UCSD-AML1 (cell line): ENCODE measurements at regions not wholly inside any gene's neighbourhood (a gene's known extent, or its start where the extent isn't known, plus 50 kb on each side); places are given as distances from the start of the nearest gene placed in this dataset.

Source experiments
- DNase-seq: peaks from one replicate; lab custom pipeline; 2025; ENCODE audit not compliant: unreplicated experiment; lab: John Stamatoyannopoulos, UW

DNA sequence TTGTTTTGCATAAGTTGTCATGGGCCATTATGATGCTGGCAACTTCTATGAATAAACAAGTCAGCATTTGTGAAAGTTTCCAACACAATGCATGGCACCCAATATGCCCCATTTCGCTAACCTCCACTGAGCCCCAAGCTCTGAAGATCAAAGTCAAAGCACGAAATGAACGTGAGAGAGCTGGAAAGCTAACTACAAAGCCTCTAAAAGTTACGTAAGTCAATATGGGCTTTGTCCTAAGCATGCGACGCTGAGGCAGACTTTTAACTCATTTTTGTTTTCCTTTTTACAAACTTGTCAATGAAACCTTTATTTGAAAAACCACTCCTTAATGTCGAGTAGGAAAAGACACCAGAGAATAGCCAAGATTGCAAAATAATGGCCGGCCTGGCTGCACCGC, 131.6 kb upstream of the NUDT7 start:
- DNase-seq: no peak

- DNase-seq: no peak
Observed at GRCh38 chr16:77591347-77591746, 131.0 kb upstream of the NUDT7 start.

DNA sequence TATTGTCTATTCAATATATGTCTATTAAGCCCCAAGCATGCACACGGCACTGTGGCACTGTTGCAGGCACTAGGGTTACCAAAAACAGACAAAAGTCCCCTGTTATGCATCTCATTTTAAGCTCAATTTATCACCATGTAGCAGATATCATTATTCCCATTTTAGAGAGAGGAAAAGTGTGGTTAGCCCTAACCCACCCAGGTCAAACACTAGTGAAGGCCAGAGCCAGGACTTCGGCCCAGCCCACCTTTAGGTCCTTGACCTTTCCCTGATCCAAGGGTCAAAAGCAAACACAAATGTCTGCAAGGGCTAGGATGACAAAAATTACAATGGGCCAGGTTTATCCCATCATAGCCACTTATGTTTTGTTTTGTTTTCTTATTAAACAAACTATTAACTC, 130.3 kb upstream of the NUDT7 start:
- DNase-seq: no peak

- DNase-seq: no peak
Observed at GRCh38 chr16:77594057-77594456, 128.3 kb upstream of the NUDT7 start.

- no peak for DNase-seq
Observed at GRCh38 chr16:77594799-77595596, 127.3 kb upstream of the NUDT7 start.

GRCh38 chr16:77596261-77596660, 126.1 kb upstream of the NUDT7 start:
- no peak for DNase-seq

DNA sequence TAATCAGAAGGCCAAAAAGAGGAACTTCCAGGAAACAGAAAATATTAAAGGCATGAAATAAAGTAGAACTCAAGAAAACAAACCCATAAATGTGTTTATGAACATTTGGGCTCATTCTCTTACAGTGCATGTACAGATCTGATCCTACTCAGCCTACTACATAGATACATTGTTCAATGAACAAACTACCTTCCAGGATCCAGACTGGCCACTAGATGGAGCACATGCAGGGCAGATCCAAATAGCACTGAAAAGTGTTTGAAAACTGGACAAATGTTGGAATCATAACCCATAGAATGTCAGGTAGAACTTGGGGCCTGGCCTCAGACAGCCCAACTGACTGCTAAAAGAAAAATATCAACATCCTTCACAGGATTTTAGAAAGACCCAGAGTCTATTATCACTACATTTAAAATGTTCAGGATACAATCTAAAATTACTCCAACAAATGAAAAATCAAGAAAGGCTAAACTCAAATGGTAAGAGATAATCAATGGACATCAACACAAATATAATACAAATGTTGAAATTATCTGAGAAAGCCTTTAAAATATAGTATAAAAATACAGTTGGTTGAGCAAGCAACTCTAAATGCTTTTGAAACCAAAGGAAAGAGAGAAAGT, 122.4 kb upstream of the NUDT7 start:
- DNase-seq: no peak

GRCh38 chr16:77600555-77600954, 121.8 kb upstream of the NUDT7 start:
- DNase-seq: no peak

GRCh38 chr16:77603656-77604055, 118.7 kb upstream of the NUDT7 start:
- DNase-seq: no peak

DNA sequence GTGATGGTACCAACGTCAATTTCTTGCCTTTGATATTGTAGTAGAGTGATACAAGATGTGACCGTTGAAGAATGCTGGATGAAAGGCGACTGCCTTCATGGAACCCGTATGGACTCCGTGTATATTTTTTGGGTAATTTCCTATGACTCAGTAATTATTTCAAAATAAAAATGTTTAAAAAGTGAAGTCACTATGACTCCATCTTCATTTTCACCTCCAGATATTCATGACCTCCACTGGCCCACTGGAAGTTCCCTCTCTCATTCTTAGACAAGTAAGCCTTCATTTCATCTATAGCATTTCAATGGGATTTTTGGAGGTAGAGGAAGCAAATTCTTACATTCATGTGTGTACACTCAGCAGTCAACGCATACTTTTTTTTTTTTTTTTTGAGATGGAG, 111.8 kb upstream of the NUDT7 start:
- DNase-seq: no peak

GRCh38 chr16:77611386-77611785, 110.9 kb upstream of the NUDT7 start:
- no peak for DNase-seq

DNA sequence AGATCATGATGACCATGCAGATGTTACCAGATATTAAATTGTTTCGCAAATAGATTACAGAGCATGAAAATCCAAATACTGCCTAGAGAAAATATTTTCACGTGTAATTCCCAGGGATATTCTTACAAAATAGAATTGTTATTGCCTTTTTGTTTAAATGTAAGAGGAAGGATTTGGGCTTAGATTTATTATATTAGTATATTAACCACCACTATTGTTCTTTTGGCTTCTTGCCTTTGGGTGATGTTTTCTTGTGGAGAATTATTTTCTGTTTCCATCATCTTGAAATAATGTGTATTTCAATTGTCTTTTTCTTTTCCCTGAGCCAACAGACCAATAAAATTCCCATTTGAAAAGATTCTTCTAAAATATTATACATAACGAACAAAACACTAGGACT, 109.7 kb upstream of the NUDT7 start:
- DNase-seq: no peak

GRCh38 chr16:77613095-77613494, 109.2 kb upstream of the NUDT7 start:
- DNase-seq: no peak

GRCh38 chr16:77617553-77617952, 104.8 kb upstream of the NUDT7 start:
- DNase-seq: no peak

DNA sequence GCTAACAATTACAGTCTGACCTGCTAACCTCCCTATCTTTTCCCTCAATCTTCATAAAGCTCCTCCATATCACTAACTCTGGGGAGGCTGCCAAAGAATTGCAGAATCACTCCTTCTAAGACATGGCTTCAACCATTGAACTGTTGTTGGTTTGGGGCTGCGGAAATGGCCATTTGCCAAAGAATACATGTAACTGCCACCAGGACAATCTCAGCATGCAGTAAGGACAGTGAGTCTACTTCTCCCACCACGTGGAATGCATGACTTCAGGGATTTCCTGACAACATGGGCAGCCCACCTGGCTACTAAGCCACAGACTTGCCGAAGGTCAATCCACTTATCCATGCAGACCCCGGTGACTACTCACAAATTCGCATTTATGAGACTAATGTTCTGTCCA, 104.3 kb upstream of the NUDT7 start:
- DNase-seq: no peak

GRCh38 chr16:77618951-77619350, 103.4 kb upstream of the NUDT7 start:
- DNase-seq: no peak

- no peak for DNase-seq
Observed at GRCh38 chr16:77624085-77624484, 98.2 kb upstream of the NUDT7 start.

DNA sequence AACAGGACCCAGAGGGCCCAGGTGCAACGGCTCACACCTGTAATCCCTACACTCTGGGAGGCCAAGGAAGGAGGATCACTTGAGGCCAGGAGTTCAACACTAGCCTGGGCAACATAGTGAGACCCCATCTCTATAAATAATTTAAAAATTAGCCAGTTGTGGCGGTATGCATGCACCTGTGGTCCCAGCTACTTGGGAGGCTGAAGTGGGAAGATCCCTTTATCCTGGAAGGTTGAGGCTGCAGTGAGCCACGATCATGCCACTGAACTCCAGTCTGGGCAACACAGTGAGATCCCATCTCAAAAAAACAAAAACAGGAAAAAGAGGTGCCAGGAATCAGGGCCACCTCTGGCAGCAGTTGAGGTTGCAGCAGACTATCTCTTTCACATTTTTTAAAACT, 85.7 kb upstream of the NUDT7 start:
- DNase-seq: no peak

GRCh38 chr16:77637940-77638339, 84.4 kb upstream of the NUDT7 start:
- no peak for DNase-seq

GRCh38 chr16:77643176-77643575, 79.1 kb upstream of the NUDT7 start:
- no peak for DNase-seq

GRCh38 chr16:77645764-77646163, 76.5 kb upstream of the NUDT7 start:
- DNase-seq: no peak

- no peak for DNase-seq
Observed at GRCh38 chr16:77647726-77648125, 74.6 kb upstream of the NUDT7 start.

DNA sequence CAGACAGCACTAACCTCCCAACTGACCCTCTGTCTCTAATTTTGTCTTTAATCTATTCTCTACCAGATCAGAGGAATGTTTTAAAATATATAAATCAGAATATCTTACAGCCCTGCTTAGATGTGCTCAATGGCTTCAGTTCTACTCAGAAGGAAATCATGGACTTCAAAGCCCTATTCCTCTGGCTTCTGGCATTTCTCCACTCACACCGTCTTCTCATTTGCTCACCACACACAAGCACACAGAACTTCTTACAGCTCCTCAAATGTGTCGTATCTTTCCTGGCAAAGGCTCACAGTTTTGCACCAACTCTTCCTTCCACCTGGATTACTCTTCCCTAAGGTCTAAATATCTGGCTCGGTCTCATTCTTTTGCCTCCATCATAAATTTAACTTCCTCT, 71.6 kb upstream of the NUDT7 start:
- no peak for DNase-seq
